Smooth muscle cell (in vitro differentiated cells): ENCODE measurements at regions not wholly inside any gene's neighbourhood (a gene's known extent, or its start where the extent isn't known, plus 50 kb on each side); places are given as distances from the start of the nearest gene placed in this dataset.

Source experiments
- DNase-seq: peaks from one replicate; lab custom pipeline; 2025; ENCODE audit not compliant: unreplicated experiment; lab: John Stamatoyannopoulos, UW
- H2AFZ ChIP-seq: fragments of 200-600 bp; sonication (generic); 2 replicates; pipeline ENCODE4 v1.6.0; 2016; ENCODE audit warnings: antibody characterized with exemption, low read depth, mild to moderate bottlenecking
- H3F3A ChIP-seq: fragments of 200-600 bp; sonication (generic); 2 replicates; pipeline ENCODE4 v1.6.0; 2017; ENCODE audit warnings: antibody characterized with exemption, low read depth
- H3K27ac ChIP-seq: fragments of 200-600 bp; sonication (generic); 2 replicates; pipeline ENCODE4 v1.5.1; 2016; ENCODE audit warnings: low read depth, mild to moderate bottlenecking
- H3K27me3 ChIP-seq: fragments of 200-600 bp; sonication (generic); 2 replicates; pipeline ENCODE4 v1.6.1; 2016; ENCODE audit warnings: low read depth, mild to moderate bottlenecking
- H3K36me3 ChIP-seq: fragments of 200-600 bp; sonication (generic); 2 replicates; pipeline ENCODE4 v1.5.1; 2016; ENCODE audit warnings: low read depth
- H3K4me1 ChIP-seq: fragments of 200-600 bp; sonication (generic); 2 replicates; pipeline ENCODE4 v1.5.1; 2016; ENCODE audit warnings: low read depth
- H3K4me2 ChIP-seq: fragments of 200-600 bp; sonication (generic); 2 replicates; pipeline ENCODE4 v1.6.0; 2016; ENCODE audit warnings: mild to moderate bottlenecking
- H3K4me3 ChIP-seq: fragments of 200-600 bp; sonication (generic); 2 replicates; pipeline ENCODE4 v1.5.1; 2016; ENCODE audit warnings: mild to moderate bottlenecking
- H3K79me2 ChIP-seq: fragments of 200-600 bp; sonication (generic); 2 replicates; pipeline ENCODE4 v1.6.0; 2016; ENCODE audit warnings: low read depth, mild to moderate bottlenecking
- H3K9ac ChIP-seq: fragments of 200-600 bp; sonication (generic); 2 replicates; pipeline ENCODE4 v1.6.0; 2016; ENCODE audit warnings: low read depth
- H3K9me3 ChIP-seq: fragments of 200-600 bp; sonication (generic); replicated peaks from 2 replicates; pipeline ENCODE4 v1.5.1; 2016; ENCODE audit warnings: low read depth
- H4K20me1 ChIP-seq: fragments of 200-600 bp; sonication (generic); 2 replicates; pipeline ENCODE4 v1.6.0; 2016; ENCODE audit warnings: low read depth
- CTCF ChIP-seq: fragments of 200-600 bp; sonication (generic); IDR thresholded peaks from 2 replicates; pipeline ENCODE4 v1.5.1; 2017; ENCODE audit warnings: borderline replicate concordance, mild to moderate bottlenecking, antibody characterized with exemption; ENCODE audit not compliant: insufficient read depth, poor library complexity, severe bottlenecking
- WGBS: methylation state at CpG from one replicate; pipeline ENCODE4 v1.1.7; 2016; ENCODE audit warnings: low lambda C conversion rate; 5-methylcytosine and 5-hydroxymethylcytosine counted together

GRCh38 chr4:26049447-26049846 is 135.4 kb downstream of the SMIM20 start:
- H3K27ac ChIP-seq, result peak overlapping the region; percentile 80
- H3K9ac ChIP-seq, result no peak overlapping the region
- no peaks in the 10 kb centered on the region for H3F3A ChIP-seq
- TF ChIP-seq CTCF, result no peak
- H3K4me3 ChIP-seq, result no peak overlapping the region
- no peaks in the 10 kb centered on the region for H3K27me3 ChIP-seq
- WGBS, result 90% methylated on average over 3 of the region's 4 CpGs
- no peaks in the 10 kb centered on the region for H4K20me1 ChIP-seq
- peak overlapping the region; percentile 83 for H2AFZ ChIP-seq
- no peak for DNase-seq
- no peaks in the 10 kb centered on the region for H3K9me3 ChIP-seq
- H3K4me2 ChIP-seq, result no peak overlapping the region
- peaks cover 7% of the 10 kb centered on the region for H3K4me1 ChIP-seq
- H3K79me2 ChIP-seq, result no peaks in the 10 kb centered on the region
- no peaks in the 10 kb centered on the region for H3K36me3 ChIP-seq

GRCh38 chr4:26050212-26050643 is 136.2 kb downstream of the SMIM20 start:
- TF ChIP-seq CTCF, result no peak
- Histone ChIP-seq H3K9ac (no peak overlapping the region), H3K9me3 (no peaks in the 10 kb centered on the region), H3K36me3 (no peaks in the 10 kb centered on the region), H3K79me2 (no peaks in the 10 kb centered on the region), H3K27ac (no peak overlapping the region), H3K4me3 (no peak overlapping the region), H2AFZ (no peak overlapping the region), H3K4me2 (no peak overlapping the region), H3K27me3 (no peaks in the 10 kb centered on the region), H4K20me1 (no peaks in the 10 kb centered on the region), H3F3A (no peaks in the 10 kb centered on the region), H3K4me1 (peaks cover 7% of the 10 kb centered on the region)
- no peak for DNase-seq
- WGBS, result 88% methylated on average over 8 of the region's 8 CpGs

GRCh38 chr4:26050671-26051070 is 136.7 kb downstream of the SMIM20 start:
- Histone ChIP-seq H2AFZ (no peak overlapping the region), H3K9ac (no peak overlapping the region), H3K79me2 (no peaks in the 10 kb centered on the region), H4K20me1 (no peaks in the 10 kb centered on the region), H3K9me3 (no peaks in the 10 kb centered on the region), H3K27ac (no peak overlapping the region), H3F3A (no peaks in the 10 kb centered on the region), H3K36me3 (no peaks in the 10 kb centered on the region), H3K4me2 (no peak overlapping the region), H3K4me3 (no peak overlapping the region), H3K4me1 (peaks cover 7% of the 10 kb centered on the region), H3K27me3 (no peaks in the 10 kb centered on the region)
- WGBS, result 97% methylated on average over 5 of the region's 5 CpGs
- DNase-seq, result no peak
- no peak for TF ChIP-seq CTCF

- H3K9ac ChIP-seq, result no peak overlapping the region
- H4K20me1 ChIP-seq, result no peaks in the 10 kb centered on the region
- no peaks in the 10 kb centered on the region for H3K9me3 ChIP-seq
- H3K27ac ChIP-seq, result no peak overlapping the region
- WGBS, result 60% methylated on average over 7 of the region's 7 CpGs
- H3K4me1 ChIP-seq, result peaks cover 7% of the 10 kb centered on the region
- no peaks in the 10 kb centered on the region for H3F3A ChIP-seq
- H3K4me2 ChIP-seq, result no peak overlapping the region
- no peaks in the 10 kb centered on the region for H3K27me3 ChIP-seq
- no peaks in the 10 kb centered on the region for H3K79me2 ChIP-seq
- no peak for DNase-seq
- no peak overlapping the region for H3K4me3 ChIP-seq
- TF ChIP-seq CTCF, result no peak
- no peaks in the 10 kb centered on the region for H3K36me3 ChIP-seq
- H2AFZ ChIP-seq, result no peak overlapping the region
Observed at GRCh38 chr4:26051240-26051639, 137.2 kb downstream of the SMIM20 start.
